Astrocyte (in vitro differentiated cells and primary cell): ENCODE measurements at regions not wholly inside any gene's neighbourhood (a gene's known extent, or its start where the extent isn't known, plus 50 kb on each side); places are given as distances from the start of the nearest gene placed in this dataset.

Experiments
- CTCF ChIP-seq: IDR thresholded peaks from 2 replicates; pipeline ENCODE4 v1.5.1; 2011; ENCODE audit warnings: low read depth, mild to moderate bottlenecking, inconsistent platforms, low read length, moderate library complexity; ENCODE audit not compliant: insufficient read depth
- EZH2 ChIP-seq: IDR thresholded peaks from 2 replicates; pipeline ENCODE4 v1.6.1; 2012; ENCODE audit warnings: mild to moderate bottlenecking, low read length, inconsistent platforms; ENCODE audit not compliant: insufficient read depth

GRCh38 chr18:75142677-75143076 lies 66.3 kb downstream of the PTGR3 start:
- TF ChIP-seq CTCF (no peak), EZH2 (no peak)
